CMK (cell line): ENCODE measurements at regions not wholly inside any gene's neighbourhood (a gene's known extent, or its start where the extent isn't known, plus 50 kb on each side); places are given as distances from the start of the nearest gene placed in this dataset.
"Not testable (repeated sequence)": the region's sequence is repeated elsewhere in the genome, so short reads cannot be mapped to it uniquely, and the experiment has no call there.

Experiments
- DNase-seq: peaks from one replicate; pipeline ENCODE4 v3.0.0-alpha.2; 2010; ENCODE audit warnings: low read depth

- DNase-seq: no peak
Observed at GRCh38 chr16:14384745-14385144, 245.3 kb downstream of the PARN start.

DNA sequence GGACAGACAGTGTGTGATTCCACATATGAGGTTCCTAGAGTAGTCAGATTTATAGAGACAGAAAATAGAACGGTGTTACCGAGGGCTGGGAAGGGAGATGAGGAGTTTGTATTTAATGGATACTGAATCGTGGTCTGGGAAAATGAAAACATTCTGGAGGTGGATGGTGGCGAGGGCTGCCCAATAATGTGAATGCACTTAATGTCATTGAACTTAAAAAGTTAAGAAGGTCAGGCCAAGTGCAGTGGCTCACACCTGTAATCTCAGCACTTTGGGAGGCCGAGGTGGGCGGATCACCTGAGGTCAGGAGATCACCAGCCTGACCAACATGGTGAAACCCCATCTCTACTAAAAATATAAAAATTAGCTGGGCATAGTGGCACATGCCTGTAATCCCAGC lies 246.2 kb downstream of the PARN start:
- not testable (repeated sequence) for DNase-seq

DNA sequence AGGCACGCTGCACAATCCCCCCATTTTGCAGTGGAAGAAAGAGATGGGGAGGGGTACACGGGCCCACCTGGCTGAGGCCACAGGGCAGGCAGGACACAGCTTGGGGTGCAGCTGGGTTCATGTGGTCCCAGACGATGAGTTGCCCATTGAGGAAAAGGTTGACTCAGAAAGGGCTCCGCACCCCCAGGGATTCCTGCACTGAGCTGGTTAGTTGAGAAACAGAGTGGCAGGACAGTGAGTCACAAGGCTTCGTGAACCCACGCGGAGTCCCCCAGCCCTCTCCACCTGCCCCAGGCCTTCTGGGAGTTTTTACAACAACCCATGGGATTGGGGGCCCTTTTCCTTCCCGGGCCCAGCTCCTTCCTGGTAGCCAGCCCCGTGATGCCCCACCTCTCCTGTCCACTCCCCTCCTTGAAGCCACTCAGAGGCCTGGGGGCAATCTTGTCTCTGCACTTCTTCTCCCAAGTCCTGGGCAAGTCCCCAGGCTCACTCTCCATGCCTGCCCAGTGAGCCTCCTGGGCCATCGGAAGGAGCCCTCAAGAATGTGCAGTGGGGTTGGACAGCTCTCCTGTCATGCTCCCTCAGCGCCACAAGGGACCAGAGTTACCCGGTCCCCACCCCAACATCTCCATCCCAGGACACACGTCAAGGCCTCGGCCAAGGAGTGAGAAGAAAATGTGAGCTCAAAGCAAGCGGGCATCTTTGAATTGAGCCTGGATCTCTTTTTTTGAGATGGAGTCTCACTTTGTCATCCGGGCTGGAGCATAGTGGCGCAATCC lies 251.2 kb downstream of the PARN start:
- DNase-seq: no peak

GRCh38 chr16:14378131-14378551 lies 251.9 kb downstream of the PARN start:
- no peak for DNase-seq

GRCh38 chr16:14377326-14377725 lies 252.7 kb downstream of the PARN start:
- no peak for DNase-seq

DNA sequence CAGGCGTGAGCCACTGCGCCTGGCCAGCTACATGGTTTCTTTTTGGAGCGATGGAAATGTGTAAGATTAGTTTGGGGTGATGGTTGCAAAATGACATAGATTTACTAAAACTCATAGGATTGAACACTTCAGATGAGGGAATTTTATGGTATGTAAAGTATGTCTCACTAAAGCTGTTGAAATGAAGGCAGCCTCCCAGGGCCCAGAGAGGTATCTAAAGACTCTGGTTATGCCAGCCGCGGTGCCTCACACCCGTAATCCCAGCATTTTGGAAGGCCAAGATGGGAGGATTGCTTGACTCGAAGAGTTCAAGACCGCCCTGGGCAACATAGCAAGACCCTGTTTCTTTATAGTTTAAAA lies 254.9 kb downstream of the PARN start:
- DNase-seq: no peak

- DNase-seq: no peak
Observed at GRCh38 chr16:14374451-14375131, 255.5 kb downstream of the PARN start.

GRCh38 chr16:14373896-14374295 lies 256.2 kb downstream of the PARN start:
- DNase-seq: no peak

DNA sequence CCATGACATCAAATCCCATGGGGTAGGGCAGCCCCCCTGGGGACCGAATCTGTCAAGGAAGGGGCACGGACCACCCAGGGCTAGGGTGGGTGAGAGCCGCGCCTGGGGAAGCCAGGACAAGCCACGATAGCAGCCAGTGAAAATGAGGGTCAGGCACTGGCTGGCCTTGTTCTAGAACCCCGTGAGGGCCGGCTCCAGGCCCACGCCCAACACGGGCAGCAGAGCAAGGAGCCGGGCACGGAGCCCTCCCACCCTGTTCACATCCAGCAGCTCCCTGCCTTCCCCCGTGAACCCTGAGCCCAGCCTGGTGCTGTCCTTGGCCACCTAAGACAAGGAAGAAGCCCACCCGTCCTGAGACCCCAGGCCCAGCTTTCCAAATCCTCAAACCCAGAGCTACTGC lies 256.7 kb downstream of the PARN start:
- no peak for DNase-seq

DNA sequence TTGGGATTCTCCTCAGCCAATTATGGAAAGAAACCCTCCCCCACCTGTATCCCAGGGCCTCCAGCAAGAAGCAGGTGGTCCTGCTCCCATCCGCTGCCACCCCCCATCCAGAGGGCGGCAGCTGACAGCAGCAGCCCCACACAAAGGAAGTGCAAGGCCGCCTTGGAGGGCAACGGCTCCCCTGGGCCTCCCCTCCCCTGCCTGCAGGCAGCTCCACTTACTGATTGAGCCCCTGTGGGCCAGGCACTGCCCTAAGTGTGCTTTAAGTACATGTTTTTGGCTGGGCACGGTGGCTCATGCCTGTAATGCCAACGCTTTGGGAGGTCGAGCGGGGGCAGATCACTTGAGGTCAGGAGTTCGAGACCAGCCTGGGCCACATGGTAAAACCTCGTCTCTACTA lies 257.6 kb downstream of the PARN start:
- no peak for DNase-seq

DNA sequence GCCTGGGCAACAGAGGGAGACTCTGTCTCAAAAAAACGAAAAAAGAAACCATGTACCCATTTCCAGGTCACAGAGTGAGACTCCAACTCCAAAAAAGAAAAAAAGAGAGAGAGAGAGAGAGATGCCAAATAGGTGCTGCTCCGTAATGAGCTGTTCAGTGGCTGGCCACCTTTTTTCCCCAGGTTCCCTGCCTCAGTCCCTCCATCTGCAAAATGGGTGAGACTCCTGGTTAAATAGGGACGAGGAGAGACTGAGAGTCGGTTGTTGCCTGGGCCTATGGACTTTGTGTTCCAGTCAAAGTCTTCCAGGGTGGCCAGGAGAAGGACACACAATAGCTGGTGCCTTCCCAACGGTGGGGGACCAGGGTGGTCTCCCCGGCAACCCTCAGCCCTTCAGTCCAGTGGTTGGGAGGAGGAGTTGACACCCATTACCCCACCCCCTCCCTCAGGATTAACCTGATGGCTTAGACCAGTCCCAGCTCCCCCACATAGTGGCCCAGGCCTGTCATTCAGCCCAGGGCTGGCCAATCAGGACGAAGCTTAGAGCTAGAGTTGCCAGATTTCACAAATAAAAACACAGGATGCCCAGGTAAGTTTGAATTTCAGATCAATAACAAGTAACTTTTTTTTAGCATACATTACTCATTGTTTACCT lies 258.2 kb downstream of the PARN start:
- DNase-seq: no peak

DNA sequence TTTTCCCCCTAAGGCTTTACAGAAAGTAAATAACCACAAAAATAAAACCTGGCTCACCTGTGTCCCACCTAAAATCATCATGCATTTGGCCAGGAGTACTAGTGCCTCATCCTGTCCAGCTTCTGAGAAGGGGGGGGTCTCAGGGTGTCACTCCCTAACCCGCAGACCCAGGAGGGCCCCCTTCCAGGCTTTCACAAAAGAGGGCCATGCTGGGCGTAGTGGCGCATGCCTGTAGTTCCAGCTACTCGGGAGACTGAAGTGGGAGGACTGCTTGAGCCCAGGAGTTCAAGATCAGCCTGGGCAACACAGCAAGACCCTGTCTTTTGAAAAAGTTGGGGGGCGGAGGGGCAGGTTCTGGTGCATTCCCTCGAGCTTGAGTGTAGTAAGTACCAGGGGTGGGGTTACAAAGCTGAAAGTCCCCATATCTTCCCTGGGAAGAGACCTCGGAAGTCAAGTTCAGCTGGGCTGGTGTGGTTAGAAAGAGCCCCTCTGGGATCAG lies 259.3 kb downstream of the PARN start:
- DNase-seq: no peak

- no peak for DNase-seq
Observed at GRCh38 chr16:14369734-14370598, 260.1 kb downstream of the PARN start.

DNA sequence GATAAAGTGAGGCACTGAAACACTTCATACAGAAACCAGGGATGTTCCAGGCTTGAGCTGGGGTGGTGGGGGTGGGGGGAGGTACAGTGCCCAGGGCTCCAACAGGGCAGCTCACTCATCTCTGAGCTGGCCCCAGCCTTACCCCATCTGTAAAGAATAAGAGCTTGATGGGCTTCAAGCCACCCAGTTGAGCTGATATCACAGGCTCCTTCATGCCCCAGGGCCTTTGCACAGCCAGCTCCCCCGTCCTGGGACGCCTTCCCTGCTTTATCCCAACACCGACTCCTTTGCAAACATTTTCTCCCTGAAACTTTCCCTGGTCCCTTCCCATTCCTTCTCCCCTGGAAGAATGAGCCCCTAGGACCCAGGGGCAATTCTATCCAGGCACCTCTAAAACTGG lies 261.7 kb downstream of the PARN start:
- no peak for DNase-seq

- no peak for DNase-seq
Observed at GRCh38 chr16:14366974-14367707, 262.9 kb downstream of the PARN start.

- DNase-seq: no peak
Observed at GRCh38 chr16:14366447-14366846, 263.6 kb downstream of the PARN start.

- DNase-seq: no peak
Observed at GRCh38 chr16:14365200-14365851, 264.7 kb downstream of the PARN start.

DNA sequence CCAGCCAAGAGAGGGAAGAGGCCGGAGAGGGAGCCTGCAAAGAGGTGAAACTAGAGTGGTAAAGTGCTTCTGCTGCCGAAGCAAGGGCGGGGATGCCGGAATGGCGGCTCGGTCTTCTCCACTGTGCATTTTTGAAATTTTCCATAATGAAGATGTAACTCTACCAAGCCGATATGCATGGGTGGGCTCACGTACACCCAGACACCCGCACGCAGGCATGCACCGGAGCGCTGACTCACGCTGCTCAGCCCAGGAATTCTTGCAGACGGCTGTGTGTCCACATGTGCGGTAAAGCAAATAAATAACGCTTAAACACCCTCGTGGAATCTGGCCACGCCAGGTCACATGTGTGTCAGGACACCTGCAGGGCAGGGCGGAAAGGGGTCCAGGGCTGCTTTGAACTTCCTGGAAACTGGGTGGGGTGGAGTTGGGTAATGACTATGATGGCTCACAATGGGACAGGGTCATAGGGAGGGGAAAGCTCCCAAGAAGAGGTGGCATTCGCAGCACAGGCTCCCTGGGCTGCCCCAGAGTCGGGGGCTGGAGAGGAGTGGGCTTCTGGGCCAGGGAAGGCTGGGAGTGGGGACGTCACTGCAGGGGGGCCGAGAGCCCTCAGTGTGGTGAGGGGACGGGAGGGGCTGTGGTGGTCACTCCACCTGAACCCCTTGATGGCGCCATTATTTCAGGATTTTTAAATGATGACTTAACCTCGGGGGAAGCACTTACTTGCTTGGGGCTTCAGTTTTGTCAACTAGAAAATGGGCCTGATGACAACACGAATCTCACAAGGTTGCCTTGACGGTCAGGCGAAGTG lies 265.5 kb downstream of the PARN start:
- DNase-seq: no peak

DNA sequence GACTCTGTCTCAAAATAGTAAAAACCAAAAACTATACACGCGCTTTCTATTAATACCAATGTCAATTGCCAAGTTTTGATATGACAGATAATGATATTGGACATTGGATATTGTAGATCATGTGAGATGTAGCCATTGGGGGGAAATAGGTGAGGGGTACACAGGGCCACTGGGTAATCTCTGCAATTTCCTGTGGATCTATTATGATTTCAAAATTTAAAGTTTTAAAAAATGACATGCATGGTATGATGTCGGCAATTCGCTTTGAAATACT lies 266.0 kb downstream of the PARN start:
- no peak for DNase-seq

DNA sequence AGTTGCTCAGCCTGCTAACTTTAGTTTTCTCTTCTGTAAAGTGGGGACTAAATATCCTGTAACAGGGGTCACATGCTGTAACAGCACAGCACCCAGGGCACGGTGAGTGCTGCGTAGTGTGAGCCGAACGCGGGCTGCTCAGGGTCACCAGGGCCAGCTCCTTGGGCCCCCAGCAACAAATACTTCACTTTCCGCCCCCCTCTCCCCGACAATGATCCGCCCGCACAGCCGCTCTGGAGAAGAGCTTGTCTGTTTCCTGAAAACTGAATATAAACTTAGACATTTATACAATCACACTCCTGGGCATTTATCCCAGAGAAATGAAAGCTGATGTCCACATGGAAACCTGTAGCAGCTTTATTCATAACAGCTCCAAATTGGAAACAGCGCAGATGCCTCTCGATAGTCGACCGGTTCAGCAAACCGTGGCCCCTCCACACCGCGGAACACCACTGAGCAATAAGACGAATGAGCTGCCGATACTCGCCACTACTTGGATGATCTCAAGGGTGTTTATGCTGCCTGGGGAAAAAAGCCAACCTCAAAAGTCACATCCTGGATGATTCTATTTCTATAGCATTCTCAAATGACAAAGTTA lies 267.2 kb downstream of the PARN start:
- no peak for DNase-seq
